K562 (cell line): ENCODE measurements at regions not wholly inside any gene's neighbourhood (a gene's known extent, or its start where the extent isn't known, plus 50 kb on each side); places are given as distances from the start of the nearest gene placed in this dataset.

Experiments
- CCNT2 ChIP-seq: IDR thresholded peaks from 2 replicates; pipeline ENCODE4 v1.6.1; 2011; ENCODE audit warnings: borderline replicate concordance, low read depth, mild to moderate bottlenecking, moderate library complexity, mixed read lengths, low read length; ENCODE audit not compliant: insufficient read length; ENCODE audit errors: extremely low read depth
- NFATC3 ChIP-seq: fragments of 450-650 bp; IDR thresholded peaks from 2 replicates; pipeline ENCODE4 v1.6.1; 2017; ENCODE audit warnings: mild to moderate bottlenecking
- NFE2L1 ChIP-seq: fragments of 450-650 bp; IDR thresholded peaks from 2 replicates; pipeline ENCODE4 v1.6.1; 2016; ENCODE audit warnings: missing genetic modification characterization, low read depth, mild to moderate bottlenecking, missing compliant biosample characterization, moderate library complexity, borderline replicate concordance
- POLR2A ChIP-seq: fragments of 450-650 bp; conservative IDR thresholded peaks from 2 replicates; pipeline ENCODE4 v1.6.1; 2016
- TF ChIP-seq, protein P1 (sequence below): conservative IDR thresholded peaks from 2 replicates; pipeline ENCODE4 v1.6.1; 2011; ENCODE audit warnings: low read depth, mild to moderate bottlenecking, low read length; ENCODE audit not compliant: control insufficient read depth
- TF ChIP-seq, protein P2 (sequence below): fragments of 250-450 bp; sonication (Bioruptor Pico); IDR thresholded peaks from 2 replicates; pipeline ENCODE4 v1.9.0; 2021; ENCODE audit warnings: mild to moderate bottlenecking

DNA sequence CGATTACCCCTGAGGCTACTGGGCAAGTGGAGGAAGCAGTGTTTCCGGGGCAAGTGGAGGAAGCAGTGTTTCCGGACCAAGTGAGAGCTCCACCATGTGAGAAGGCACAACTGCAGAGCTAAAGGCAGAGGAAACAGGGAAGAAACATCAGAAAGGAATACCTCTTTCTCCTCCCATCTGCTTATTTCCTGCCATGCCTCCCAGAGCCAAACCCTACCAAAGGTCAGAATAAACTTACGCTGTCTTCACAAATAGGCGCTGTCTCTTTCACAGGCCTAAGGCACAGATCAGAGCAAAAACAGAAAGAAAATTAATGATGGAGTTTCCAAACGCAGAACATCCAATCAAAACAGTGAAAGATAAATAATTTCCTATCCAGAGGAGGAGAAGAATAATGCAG, 153.0 kb downstream of the ATOH1 start:
- TF ChIP-seq CCNT2 (no peak), POLR2A (no peak), NFE2L1 (tag) (no peak), NFATC3 (no peak)
- TF ChIP-seq, protein P1, sequence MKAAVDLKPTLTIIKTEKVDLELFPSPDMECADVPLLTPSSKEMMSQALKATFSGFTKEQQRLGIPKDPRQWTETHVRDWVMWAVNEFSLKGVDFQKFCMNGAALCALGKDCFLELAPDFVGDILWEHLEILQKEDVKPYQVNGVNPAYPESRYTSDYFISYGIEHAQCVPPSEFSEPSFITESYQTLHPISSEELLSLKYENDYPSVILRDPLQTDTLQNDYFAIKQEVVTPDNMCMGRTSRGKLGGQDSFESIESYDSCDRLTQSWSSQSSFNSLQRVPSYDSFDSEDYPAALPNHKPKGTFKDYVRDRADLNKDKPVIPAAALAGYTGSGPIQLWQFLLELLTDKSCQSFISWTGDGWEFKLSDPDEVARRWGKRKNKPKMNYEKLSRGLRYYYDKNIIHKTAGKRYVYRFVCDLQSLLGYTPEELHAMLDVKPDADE = no peak
- TF ChIP-seq, protein P2, sequence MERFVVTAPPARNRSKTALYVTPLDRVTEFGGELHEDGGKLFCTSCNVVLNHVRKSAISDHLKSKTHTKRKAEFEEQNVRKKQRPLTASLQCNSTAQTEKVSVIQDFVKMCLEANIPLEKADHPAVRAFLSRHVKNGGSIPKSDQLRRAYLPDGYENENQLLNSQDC (CRISPR knock-in tag) = no peak
